BLaER1 treated with 17β-estradiol and CSF1 and Interleukin-3, amounts not matched to agents 10 nM and 100 nM (cell line): ENCODE measurements at regions not wholly inside any gene's neighbourhood (a gene's known extent, or its start where the extent isn't known, plus 50 kb on each side); places are given as distances from the start of the nearest gene placed in this dataset.

Experiments
- H3K27ac ChIP-seq, 11 experiments: shearing (Covaris generic); formaldehyde crosslinking; 2 replicates each; pipeline ENCODE4 v1.8.1; 2022
- H3K27me3 ChIP-seq, 11 experiments: shearing (Covaris generic); formaldehyde crosslinking; 2 replicates each; pipeline ENCODE4 v1.8.1; 2022
- H3K36me3 ChIP-seq, 11 experiments: shearing (Covaris generic); formaldehyde crosslinking; 2 replicates each; pipeline ENCODE4 v1.8.1; 2022
- H3K4me1 ChIP-seq, 10 experiments: shearing (Covaris generic); formaldehyde crosslinking; 2 replicates each; pipeline ENCODE4 v1.8.1; 2022
- H3K4me2 ChIP-seq, 11 experiments: shearing (Covaris generic); formaldehyde crosslinking; 2 replicates each; pipeline ENCODE4 v1.8.1; 2022
- H3K4me3 ChIP-seq, 10 experiments: shearing (Covaris generic); formaldehyde crosslinking; 2 replicates each; pipeline ENCODE4 v1.8.1; 2022
- H3K9ac ChIP-seq, 11 experiments: shearing (Covaris generic); formaldehyde crosslinking; 2 replicates each; pipeline ENCODE4 v1.8.1; 2022
- H3K9me3 ChIP-seq, 11 experiments: shearing (Covaris generic); formaldehyde crosslinking; replicated peaks in 1 of 11; 2 replicates each; pipeline ENCODE4 v1.8.1; 2022
- H4K20me1 ChIP-seq, 11 experiments: shearing (Covaris generic); formaldehyde crosslinking; 2 replicates each; pipeline ENCODE4 v1.8.1; 2022
- Cebpa-rat ChIP-seq, 11 experiments: shearing (Covaris generic); IDR thresholded peaks; 2 replicates each; pipeline ENCODE4 v1.8.1; 2022

DNA sequence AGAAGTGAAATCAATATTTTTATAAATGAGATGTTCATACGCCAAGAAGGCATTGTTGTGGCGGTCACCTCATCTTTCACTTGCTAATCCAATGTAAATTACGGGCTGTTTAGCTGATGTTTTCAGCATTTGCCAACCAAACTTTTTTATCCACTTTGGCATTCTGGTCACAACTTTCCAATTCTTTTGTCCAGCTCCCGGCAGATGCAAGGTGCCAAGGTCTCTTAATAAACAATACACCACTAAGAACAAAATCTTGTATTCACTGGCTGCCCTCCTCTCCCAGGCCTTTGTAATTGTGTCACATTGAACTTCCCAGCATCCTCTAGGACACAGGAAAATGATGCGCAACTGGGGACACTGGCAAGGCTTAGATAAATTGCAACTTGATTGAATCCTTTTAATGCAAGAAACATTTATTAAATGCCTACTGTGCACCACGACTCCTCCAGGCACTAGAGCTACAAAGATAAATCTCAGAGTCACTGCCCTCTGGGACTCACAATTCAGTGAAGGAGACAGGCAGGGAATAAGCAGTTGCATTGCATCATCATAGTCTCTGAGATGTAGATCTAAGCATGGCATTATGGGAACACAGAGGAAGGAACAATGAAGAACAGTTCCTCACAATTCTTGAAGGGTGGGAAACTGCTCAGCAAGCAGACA, 165.4 kb upstream of the C16orf82 start:
- Histone ChIP-seq H4K20me1 (no peaks in the 10 kb centered on the region), H3K27ac (no peak overlapping the region), H3K27me3 (no peaks in the 10 kb centered on the region), H3K4me2 (no peak overlapping the region), H3K4me3 (no peak overlapping the region), H3K9ac (no peak overlapping the region), H3K4me1 (peaks cover 0 to 6% (median 0%) of the 10 kb centered on the region in 10 experiments; a peak in 4 of 20 replicates), H3K36me3 (no peaks in the 10 kb centered on the region), H3K9me3 (peaks cover 0 to 7% (median 0%) of the 10 kb centered on the region in 11 experiments; a peak in 2 of 22 replicates)
- no peak for TF ChIP-seq Cebpa-rat (IDR thresholded peaks at IDR 0.05)

DNA sequence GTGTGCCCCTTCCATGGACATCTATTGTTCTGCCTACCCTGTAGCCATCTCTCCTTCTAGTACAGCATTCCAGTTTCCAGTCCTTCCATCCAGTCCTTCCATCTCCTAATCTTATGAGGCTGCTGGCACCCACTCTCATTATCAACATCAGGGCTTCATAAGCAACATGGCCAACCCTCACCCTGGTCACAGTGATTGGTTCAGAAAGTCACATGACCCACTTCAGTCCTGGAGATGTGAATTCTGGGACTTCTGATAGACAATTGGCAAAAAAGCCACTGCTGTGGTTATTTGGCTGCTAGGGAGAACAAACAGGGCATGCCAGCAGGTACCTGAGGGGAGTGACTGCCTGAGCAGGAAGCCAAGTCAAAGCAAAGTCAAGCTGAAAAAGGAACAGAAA, 164.7 kb upstream of the C16orf82 start:
- peaks cover 0 to 12% (median 5%) of the 10 kb centered on the region in 10 experiments; a peak in 10 of 20 replicates for H3K4me1 ChIP-seq
- TF ChIP-seq Cebpa-rat (IDR thresholded peaks at IDR 0.05), result no peak
- H4K20me1 ChIP-seq, result no peaks in the 10 kb centered on the region
- H3K4me3 ChIP-seq, result no peak overlapping the region
- H3K4me2 ChIP-seq, result no peak overlapping the region
- peaks cover 0 to 7% (median 6%) of the 10 kb centered on the region in 11 experiments; a peak in 9 of 22 replicates for H3K9me3 ChIP-seq
- no peaks in the 10 kb centered on the region for H3K36me3 ChIP-seq
- H3K9ac ChIP-seq, result no peak overlapping the region
- H3K27me3 ChIP-seq, result no peaks in the 10 kb centered on the region
- no peak overlapping the region for H3K27ac ChIP-seq

GRCh38 chr16:26905336-26905735, 161.4 kb upstream of the C16orf82 start:
- no peak for TF ChIP-seq Cebpa-rat (IDR thresholded peaks at IDR 0.05)
- H3K27ac ChIP-seq, result no peak overlapping the region
- no peak overlapping the region for H3K9ac ChIP-seq
- no peaks in the 10 kb centered on the region for H3K27me3 ChIP-seq
- H3K4me3 ChIP-seq, result no peak overlapping the region
- no peaks in the 10 kb centered on the region for H3K36me3 ChIP-seq
- H3K9me3 ChIP-seq, result peaks cover 0 to 12% (median 8%) of the 10 kb centered on the region in 11 experiments; a peak in 9 of 22 replicates
- H4K20me1 ChIP-seq, result no peaks in the 10 kb centered on the region
- peaks cover 32 to 43% (median 39%) of the 10 kb centered on the region in 10 experiments for H3K4me1 ChIP-seq
- no peak overlapping the region for H3K4me2 ChIP-seq

GRCh38 chr16:26909623-26910022, 157.1 kb upstream of the C16orf82 start:
- peak overlapping the region in 6 of 11 experiments; percentile 46 to 60 (median 52); a peak in 10 of 22 replicates for H3K9ac ChIP-seq
- peaks cover 0 to 12% (median 8%) of the 10 kb centered on the region in 11 experiments; a peak in 9 of 22 replicates for H3K9me3 ChIP-seq
- peak overlapping the region in 7 of 11 experiments; percentile 36 to 68 (median 50); a peak in 11 of 22 replicates for H3K27ac ChIP-seq
- H3K4me3 ChIP-seq, result peak overlapping the region in 3 of 10 experiments; percentile 13 to 32 (median 30); a peak in 1 of 20 replicates
- H4K20me1 ChIP-seq, result no peaks in the 10 kb centered on the region
- peak overlapping the region; percentile 67 to 91 (median 81) for H3K4me2 ChIP-seq
- H3K27me3 ChIP-seq, result no peaks in the 10 kb centered on the region
- peaks cover 46 to 68% (median 64%) of the 10 kb centered on the region in 10 experiments for H3K4me1 ChIP-seq
- H3K36me3 ChIP-seq, result no peaks in the 10 kb centered on the region
- TF ChIP-seq Cebpa-rat (IDR thresholded peaks at IDR 0.05), result no peak

DNA sequence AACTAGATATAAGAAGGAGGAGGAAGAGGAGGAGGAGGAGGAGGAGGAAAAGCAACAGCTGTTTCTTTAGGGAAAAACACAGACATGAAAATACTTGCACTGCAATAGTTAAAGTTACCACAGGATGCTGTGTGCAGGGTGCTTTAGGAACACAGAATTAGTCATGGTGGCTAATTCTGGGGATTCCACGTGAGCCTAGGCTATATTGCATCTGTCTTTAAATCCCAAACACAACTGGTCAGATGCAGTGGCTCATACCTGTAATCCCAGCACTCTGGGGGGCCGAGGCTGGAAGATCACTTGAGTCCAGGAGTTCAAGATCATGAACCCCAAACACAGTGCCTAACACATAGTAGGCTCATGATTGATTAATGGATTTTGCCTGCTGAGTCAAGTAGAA, 155.3 kb upstream of the C16orf82 start:
- H3K27ac ChIP-seq, result no peak overlapping the region
- H3K4me3 ChIP-seq, result no peak overlapping the region
- peaks cover 46 to 67% (median 64%) of the 10 kb centered on the region in 10 experiments for H3K4me1 ChIP-seq
- TF ChIP-seq Cebpa-rat (IDR thresholded peaks at IDR 0.05), result no peak
- H3K27me3 ChIP-seq, result no peaks in the 10 kb centered on the region
- H3K36me3 ChIP-seq, result no peaks in the 10 kb centered on the region
- H3K9me3 ChIP-seq, result peaks cover 0 to 10% (median 8%) of the 10 kb centered on the region in 11 experiments; a peak in 9 of 22 replicates
- H3K4me2 ChIP-seq, result peak overlapping the region in 10 of 11 experiments; percentile 27 to 91 (median 82); a peak in 20 of 22 replicates
- H3K9ac ChIP-seq, result no peak overlapping the region
- no peaks in the 10 kb centered on the region for H4K20me1 ChIP-seq

DNA sequence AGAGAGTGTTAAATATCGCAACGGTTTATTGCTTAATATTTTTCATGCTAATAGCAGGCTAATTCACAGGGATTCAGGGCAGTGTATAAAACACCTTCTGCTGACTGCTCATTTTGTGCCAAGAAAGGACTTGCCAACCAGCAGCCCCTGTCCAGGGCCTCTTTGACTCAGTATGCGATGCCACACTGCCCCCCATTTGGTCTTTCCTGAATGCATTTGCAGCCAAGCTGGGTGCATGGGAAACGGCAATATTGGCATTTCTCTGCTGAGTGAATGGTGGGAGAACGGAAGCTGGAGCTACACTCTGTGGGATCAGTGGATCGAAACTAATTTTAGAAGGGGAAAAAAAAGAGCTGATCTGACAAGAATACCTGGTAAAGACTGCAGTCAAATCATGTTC, 152.9 kb upstream of the C16orf82 start:
- TF ChIP-seq Cebpa-rat (IDR thresholded peaks at IDR 0.05), result no peak
- Histone ChIP-seq H3K27ac (no peak overlapping the region), H3K4me3 (no peak overlapping the region), H3K4me1 (peaks cover 29 to 44% (median 40%) of the 10 kb centered on the region in 10 experiments), H3K9ac (no peak overlapping the region), H3K4me2 (peak overlapping the region in 4 of 11 experiments; percentile 2 to 41 (median 25); a peak in 7 of 22 replicates), H3K36me3 (no peaks in the 10 kb centered on the region), H3K27me3 (no peaks in the 10 kb centered on the region), H4K20me1 (no peaks in the 10 kb centered on the region), H3K9me3 (peaks cover 0 to 8% (median 0%) of the 10 kb centered on the region in 11 experiments; a peak in 4 of 22 replicates)

DNA sequence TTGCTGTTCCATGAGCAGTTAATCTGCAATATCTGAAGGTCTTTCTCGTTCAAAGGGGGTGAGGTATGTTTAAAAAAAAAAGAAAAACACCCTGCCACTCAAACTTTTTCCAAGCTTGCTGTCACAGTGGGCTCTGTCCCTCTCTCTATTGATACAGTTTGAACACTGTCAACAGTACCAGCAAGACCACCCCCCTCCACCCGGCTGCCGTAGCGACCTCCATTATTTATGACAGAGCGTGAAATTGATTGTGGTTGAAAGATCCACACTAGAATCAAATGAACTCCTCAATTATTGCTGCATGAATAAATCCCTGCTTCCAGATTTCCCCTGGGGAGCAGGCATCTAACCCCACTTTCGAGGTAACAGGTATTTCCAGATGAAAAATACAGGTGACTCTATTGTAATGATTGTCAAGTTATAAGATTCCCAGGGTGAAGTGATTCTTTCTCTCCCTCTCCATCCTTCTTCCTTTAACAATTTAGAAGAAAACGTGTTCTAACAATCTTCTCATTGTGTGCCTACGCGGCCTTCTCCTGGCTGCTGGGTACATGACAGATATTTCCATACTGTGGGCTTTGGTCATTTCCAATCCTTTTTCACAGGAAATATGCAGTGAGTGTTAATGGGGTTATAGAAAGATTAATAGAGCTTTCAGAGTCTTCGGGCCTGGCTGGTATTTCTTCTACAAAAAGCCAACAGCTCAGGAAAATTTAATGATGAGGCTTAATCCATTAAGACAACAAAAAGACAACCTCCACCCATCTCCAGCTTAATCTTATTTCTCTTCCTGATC, 135.7 kb upstream of the C16orf82 start:
- H3K27ac ChIP-seq, result no peak overlapping the region
- H3K9ac ChIP-seq, result no peak overlapping the region
- no peak overlapping the region for H3K4me2 ChIP-seq
- H3K36me3 ChIP-seq, result no peaks in the 10 kb centered on the region
- peaks cover 14 to 35% (median 25%) of the 10 kb centered on the region in 11 experiments; a peak in 21 of 22 replicates for H3K9me3 ChIP-seq
- H3K4me1 ChIP-seq, result peaks cover 0 to 4% (median 0%) of the 10 kb centered on the region in 10 experiments; a peak in 1 of 20 replicates
- TF ChIP-seq Cebpa-rat (IDR thresholded peaks at IDR 0.05), result no peak
- no peak overlapping the region for H3K4me3 ChIP-seq
- no peaks in the 10 kb centered on the region for H3K27me3 ChIP-seq
- no peaks in the 10 kb centered on the region for H4K20me1 ChIP-seq

DNA sequence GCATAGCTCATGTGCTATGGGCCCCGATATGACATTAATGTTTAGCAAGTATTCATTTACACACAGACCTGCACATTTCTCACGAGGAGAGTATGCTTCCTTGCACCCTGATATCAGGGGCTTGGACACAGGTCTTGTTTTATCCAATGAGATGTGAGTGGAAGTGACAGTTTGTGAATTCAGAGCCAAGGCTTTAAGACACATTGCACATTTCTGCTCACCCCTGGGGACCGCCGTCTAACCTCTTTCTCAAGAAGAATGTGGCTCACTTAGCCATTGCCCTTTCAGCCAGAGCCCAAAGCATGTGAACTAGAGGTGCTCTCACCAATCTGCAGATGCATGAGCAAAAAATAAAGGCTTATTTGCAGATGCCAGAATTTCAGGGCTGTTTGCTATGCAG, 116.1 kb upstream of the C16orf82 start:
- H3K36me3 ChIP-seq, result no peaks in the 10 kb centered on the region
- H3K9me3 ChIP-seq, result no peaks in the 10 kb centered on the region
- no peaks in the 10 kb centered on the region for H3K27me3 ChIP-seq
- H3K4me3 ChIP-seq, result no peak overlapping the region
- no peaks in the 10 kb centered on the region for H3K4me1 ChIP-seq
- TF ChIP-seq Cebpa-rat (IDR thresholded peaks at IDR 0.05), result no peak
- H4K20me1 ChIP-seq, result no peaks in the 10 kb centered on the region
- no peak overlapping the region for H3K27ac ChIP-seq
- H3K4me2 ChIP-seq, result no peak overlapping the region
- H3K9ac ChIP-seq, result no peak overlapping the region

DNA sequence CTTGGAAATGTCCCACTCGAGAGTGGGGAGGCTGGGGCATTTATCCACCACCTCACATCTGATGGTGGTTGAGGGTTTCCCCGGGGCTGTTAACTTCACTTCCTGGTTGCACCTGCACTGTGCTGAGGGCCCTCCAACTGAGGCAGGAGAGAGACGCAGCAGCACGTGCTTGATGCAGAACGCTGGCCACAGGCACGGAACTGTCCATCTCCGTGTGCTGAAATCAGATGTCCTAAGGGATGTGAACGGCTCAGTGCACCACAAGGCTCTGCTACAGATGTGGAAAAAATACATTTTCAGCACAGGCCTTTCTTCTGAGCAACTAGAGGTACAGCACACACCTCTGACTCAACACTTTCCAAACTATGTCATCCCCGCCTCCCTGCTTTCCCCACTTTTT, 114.8 kb upstream of the C16orf82 start:
- no peaks in the 10 kb centered on the region for H3K9me3 ChIP-seq
- no peak overlapping the region for H3K9ac ChIP-seq
- H3K36me3 ChIP-seq, result no peaks in the 10 kb centered on the region
- H3K27ac ChIP-seq, result no peak overlapping the region
- no peak overlapping the region for H3K4me2 ChIP-seq
- H3K27me3 ChIP-seq, result no peaks in the 10 kb centered on the region
- no peaks in the 10 kb centered on the region for H3K4me1 ChIP-seq
- no peak overlapping the region for H3K4me3 ChIP-seq
- no peaks in the 10 kb centered on the region for H4K20me1 ChIP-seq
- TF ChIP-seq Cebpa-rat (IDR thresholded peaks at IDR 0.05), result no peak
